GM10266 (cell line): ENCODE measurements at regions not wholly inside any gene's neighbourhood (a gene's known extent, or its start where the extent isn't known, plus 50 kb on each side); places are given as distances from the start of the nearest gene placed in this dataset.
A peak's percentile ranks its signal among the peaks of the same experiment; 100 is the strongest.

Source experiments
- DNase-seq: peaks from one replicate; pipeline ENCODE4 v3.0.0; 2012; ENCODE audit errors: extremely low spot score
- TF ChIP-seq, protein P1 (sequence below): IDR thresholded peaks from 2 replicates; pipeline ENCODE4 v1.5.1; 2012; ENCODE audit warnings: mild to moderate bottlenecking, low read depth; ENCODE audit not compliant: control insufficient read depth, insufficient read depth; ENCODE audit errors: missing control alignments

- TF ChIP-seq, protein P1, sequence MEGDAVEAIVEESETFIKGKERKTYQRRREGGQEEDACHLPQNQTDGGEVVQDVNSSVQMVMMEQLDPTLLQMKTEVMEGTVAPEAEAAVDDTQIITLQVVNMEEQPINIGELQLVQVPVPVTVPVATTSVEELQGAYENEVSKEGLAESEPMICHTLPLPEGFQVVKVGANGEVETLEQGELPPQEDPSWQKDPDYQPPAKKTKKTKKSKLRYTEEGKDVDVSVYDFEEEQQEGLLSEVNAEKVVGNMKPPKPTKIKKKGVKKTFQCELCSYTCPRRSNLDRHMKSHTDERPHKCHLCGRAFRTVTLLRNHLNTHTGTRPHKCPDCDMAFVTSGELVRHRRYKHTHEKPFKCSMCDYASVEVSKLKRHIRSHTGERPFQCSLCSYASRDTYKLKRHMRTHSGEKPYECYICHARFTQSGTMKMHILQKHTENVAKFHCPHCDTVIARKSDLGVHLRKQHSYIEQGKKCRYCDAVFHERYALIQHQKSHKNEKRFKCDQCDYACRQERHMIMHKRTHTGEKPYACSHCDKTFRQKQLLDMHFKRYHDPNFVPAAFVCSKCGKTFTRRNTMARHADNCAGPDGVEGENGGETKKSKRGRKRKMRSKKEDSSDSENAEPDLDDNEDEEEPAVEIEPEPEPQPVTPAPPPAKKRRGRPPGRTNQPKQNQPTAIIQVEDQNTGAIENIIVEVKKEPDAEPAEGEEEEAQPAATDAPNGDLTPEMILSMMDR = no peak
Measured at GRCh38 chr13:33606692-33607091, 211.3 kb upstream of the RFC3 start.

GRCh38 chr13:33610438-33611120 is 207.4 kb upstream of the RFC3 start:
- DNase-seq = no peak
- TF ChIP-seq, protein P1 = no peak

More at GRCh38 chr13:33606692-33607091, 211.3 kb upstream of the RFC3 start:
- DNase-seq = no peak

GRCh38 chr13:33611121-33611805 is 206.7 kb upstream of the RFC3 start:
- TF ChIP-seq, protein P1 = no peak
- DNase-seq = no peak

DNA sequence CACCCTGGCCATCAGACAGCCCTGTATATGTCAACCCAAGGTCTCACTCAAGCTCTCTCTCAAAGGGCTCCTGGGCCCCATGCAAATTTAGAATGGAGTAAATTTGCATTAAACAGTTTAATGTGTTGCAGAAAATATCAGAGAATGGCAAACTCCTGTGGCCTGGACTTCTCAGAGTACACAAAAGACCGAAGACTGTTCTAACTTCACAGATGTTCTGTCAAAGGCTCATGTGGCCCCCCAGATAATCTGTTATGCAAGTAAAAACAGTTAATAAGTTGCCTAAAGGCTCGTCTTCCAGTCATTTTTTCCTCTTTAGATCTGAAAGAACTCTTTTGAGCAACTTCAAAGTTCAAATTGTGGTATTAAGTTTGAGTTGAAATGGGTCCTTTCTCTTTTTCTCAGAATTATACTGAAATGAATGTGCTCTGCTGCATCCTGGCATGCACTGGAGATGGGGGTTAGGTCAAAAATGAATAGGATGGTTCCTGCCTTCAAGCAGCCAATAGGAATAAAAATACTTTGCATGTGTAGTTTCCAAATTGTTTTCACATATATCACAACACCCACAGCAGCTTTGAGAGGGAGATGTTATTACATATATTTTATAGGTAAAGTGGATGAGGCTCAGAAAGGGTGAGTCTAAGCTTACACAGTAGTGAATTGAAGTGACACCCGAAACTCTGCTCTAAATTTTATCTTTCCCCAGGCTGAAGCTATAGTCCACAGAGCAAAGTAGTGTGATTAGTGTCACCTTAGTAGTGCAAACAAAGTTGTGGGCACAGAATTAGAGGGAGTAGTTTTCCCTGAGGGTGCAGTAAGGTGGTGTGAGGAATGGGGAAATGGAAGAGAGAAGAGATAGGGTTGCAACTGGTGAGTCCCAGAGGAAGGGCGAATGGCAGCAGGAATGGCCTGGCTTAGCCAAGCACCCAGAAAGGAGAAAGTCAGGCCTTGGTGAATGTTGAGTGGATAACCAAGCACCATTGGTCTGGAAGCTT is 205.0 kb upstream of the RFC3 start:
- TF ChIP-seq, protein P1 = no peak

DNA sequence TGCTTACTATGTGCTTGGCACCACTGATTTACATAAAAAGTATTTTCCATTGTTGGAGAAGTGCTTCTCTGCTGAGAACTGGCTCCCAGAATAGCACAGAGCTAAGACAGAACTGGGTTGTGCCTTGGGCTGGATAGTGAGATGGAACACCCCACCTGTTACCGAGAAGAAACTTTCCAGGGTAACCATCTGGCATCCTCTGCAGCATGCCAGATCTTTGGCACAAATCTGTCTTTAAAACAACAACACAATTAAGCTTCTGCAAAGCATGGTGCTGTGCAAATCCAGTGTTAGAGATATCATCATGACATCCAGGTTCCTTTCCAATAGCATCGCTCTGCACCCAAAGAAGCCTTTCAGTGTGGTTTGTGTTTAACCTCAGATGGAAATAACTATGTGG is 202.5 kb upstream of the RFC3 start:
- TF ChIP-seq, protein P1 = no peak
- DNase-seq = no peak

More for the DNA sequence above, 205.0 kb upstream of the RFC3 start:
- peak; percentile 23 for DNase-seq

- no peak for DNase-seq
- TF ChIP-seq, protein P1 = no peak
Measured at GRCh38 chr13:33616130-33616529, 201.8 kb upstream of the RFC3 start.

GRCh38 chr13:33617055-33617454 is 200.9 kb upstream of the RFC3 start:
- TF ChIP-seq, protein P1 = no peak
- DNase-seq = no peak
